ENCODE measurements at regions not wholly inside any gene's neighbourhood (a gene's known extent, or its start where the extent isn't known, plus 50 kb on each side); places are given as distances from the start of the nearest gene placed in this dataset.

DNA sequence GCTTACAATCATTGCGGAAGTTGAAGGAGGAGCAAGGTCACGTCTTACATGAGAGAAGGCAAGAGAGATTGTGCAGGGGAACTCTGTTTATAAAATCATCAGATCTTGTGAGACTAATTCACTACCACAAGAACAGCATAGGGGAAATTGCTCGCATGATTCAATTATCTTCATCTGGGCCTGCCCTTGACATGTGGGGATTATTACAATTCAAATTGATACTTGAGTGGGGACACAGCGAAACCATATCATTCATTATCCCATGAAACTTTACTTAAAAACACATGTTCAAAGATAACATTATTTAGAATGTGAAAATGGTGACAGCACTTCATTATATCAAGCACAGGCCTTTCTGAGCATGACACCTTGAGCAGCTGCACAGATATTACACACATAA, 1087.8 kb downstream of the C4orf33 start:
- Histone ChIP-seq H3K79me2 (ENCODE audit: control insufficient read depth, insufficient read depth, low read length, unreplicated experiment) (no peaks in the 10 kb centered on the region), H3K4me1 (ENCODE audit: control insufficient read depth, insufficient read depth, low read length, unreplicated experiment) (no peaks in the 10 kb centered on the region), H3K36me3 (ENCODE audit: insufficient read depth, low read length) (no peaks in the 10 kb centered on the region), H3K27ac (ENCODE audit: low read depth, low read length) (no peak overlapping the region), H3K27me3 (ENCODE audit: insufficient read depth, low read length) (no peaks in the 10 kb centered on the region), H3K4me3 (ENCODE audit: low read depth, low read length) (no peak overlapping the region), H2AFZ (ENCODE audit: low read length, unreplicated experiment) (no peak overlapping the region)

DNA sequence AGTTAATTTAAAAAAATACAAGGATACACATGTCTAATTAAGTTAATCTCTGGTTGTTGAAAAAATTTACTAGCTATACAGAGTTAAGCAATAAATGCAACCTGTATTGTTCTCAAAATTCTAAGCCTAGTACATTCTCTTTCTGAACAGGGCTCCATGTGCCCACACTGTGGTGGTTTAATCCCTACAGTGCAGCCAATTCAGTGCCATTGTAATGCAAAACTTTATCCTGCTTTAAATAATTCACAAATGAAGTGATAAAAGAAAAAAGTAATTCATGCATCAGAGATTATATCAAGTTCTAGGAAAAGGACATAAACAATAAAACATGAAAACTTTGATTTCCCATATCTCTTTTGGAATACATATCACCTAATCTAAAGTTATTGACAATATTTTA, 1089.2 kb downstream of the C4orf33 start:
- Histone ChIP-seq H3K36me3 (ENCODE audit: insufficient read depth, low read length) (no peaks in the 10 kb centered on the region), H3K4me1 (ENCODE audit: control insufficient read depth, insufficient read depth, low read length, unreplicated experiment) (no peaks in the 10 kb centered on the region), H3K27me3 (ENCODE audit: insufficient read depth, low read length) (no peaks in the 10 kb centered on the region), H3K27ac (ENCODE audit: low read depth, low read length) (no peak overlapping the region), H3K4me3 (ENCODE audit: low read depth, low read length) (no peak overlapping the region), H3K79me2 (ENCODE audit: control insufficient read depth, insufficient read depth, low read length, unreplicated experiment) (no peaks in the 10 kb centered on the region), H2AFZ (ENCODE audit: low read length, unreplicated experiment) (no peak overlapping the region)

DNA sequence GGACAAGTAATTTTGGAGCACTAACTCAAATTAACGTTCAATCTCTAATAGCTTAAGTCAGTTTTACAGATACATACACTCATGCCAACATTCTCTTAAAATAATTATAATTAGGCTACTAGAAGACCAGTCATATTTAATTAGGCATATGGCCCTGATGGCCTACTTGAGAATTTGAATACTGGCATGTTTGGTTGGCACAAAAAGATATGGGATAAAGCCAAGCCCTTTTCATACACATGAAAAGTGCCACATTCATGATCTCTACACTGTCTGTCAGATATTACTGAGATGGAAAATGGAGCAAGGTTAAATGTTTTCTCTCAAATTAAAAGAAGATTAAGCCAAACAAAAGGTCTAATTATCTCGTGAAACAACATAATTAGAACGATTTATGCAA, 1091.0 kb downstream of the C4orf33 start:
- H2AFZ ChIP-seq (ENCODE audit: low read length, unreplicated experiment): no peak overlapping the region
- no peaks in the 10 kb centered on the region for H3K4me1 ChIP-seq (ENCODE audit: control insufficient read depth, insufficient read depth, low read length, unreplicated experiment)
- H3K79me2 ChIP-seq (ENCODE audit: control insufficient read depth, insufficient read depth, low read length, unreplicated experiment): no peaks in the 10 kb centered on the region
- no peak overlapping the region for H3K27ac ChIP-seq (ENCODE audit: low read depth, low read length)
- H3K4me3 ChIP-seq (ENCODE audit: low read depth, low read length): no peak overlapping the region
- no peaks in the 10 kb centered on the region for H3K27me3 ChIP-seq (ENCODE audit: insufficient read depth, low read length)
- no peaks in the 10 kb centered on the region for H3K36me3 ChIP-seq (ENCODE audit: insufficient read depth, low read length)

DNA sequence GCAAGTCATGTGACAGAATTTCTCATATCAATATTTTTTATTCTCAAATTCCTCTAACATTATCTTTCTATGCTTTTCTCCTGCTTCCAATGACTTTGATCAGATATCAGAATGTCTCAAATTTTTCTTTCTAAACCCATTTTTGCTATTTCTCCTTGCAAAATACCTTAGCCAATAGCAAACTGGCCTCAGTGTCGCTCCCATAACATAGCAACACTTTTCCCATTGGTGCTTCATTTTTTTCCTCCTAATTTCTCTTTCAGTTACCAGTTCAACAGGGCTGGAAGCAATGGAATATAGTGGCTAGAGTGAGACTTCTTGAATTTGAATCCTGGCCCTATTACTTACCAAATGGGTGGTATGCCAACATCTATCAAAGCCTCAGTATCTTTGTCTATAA, 1091.6 kb downstream of the C4orf33 start:
- Histone ChIP-seq H3K27ac (ENCODE audit: low read depth, low read length) (no peak overlapping the region), H3K4me3 (ENCODE audit: low read depth, low read length) (no peak overlapping the region), H3K27me3 (ENCODE audit: insufficient read depth, low read length) (no peaks in the 10 kb centered on the region), H3K79me2 (ENCODE audit: control insufficient read depth, insufficient read depth, low read length, unreplicated experiment) (no peaks in the 10 kb centered on the region), H3K4me1 (ENCODE audit: control insufficient read depth, insufficient read depth, low read length, unreplicated experiment) (no peaks in the 10 kb centered on the region), H3K36me3 (ENCODE audit: insufficient read depth, low read length) (no peaks in the 10 kb centered on the region), H2AFZ (ENCODE audit: low read length, unreplicated experiment) (no peak overlapping the region)

DNA sequence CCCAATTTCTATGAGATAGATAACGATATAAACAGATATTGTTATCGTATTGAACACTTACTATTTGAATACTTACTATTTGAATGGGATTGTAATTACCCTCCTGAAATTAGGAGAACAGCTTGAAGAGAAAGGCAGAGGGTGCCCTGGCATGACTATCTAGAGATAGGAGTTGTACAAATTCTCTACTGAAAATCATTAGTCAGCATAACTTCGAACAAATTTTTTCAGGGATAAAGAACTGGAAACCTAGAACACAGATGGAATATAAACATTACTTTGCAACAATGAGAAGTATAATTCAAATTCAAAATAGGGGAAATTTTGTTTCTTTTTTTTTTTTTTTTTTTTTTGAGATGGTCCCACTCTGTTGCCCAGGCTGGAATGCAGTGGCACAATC, 1096.8 kb downstream of the C4orf33 start:
- Histone ChIP-seq H3K36me3 (ENCODE audit: insufficient read depth, low read length) (no peaks in the 10 kb centered on the region), H2AFZ (ENCODE audit: low read length, unreplicated experiment) (no peak overlapping the region), H3K27me3 (ENCODE audit: insufficient read depth, low read length) (no peaks in the 10 kb centered on the region), H3K79me2 (ENCODE audit: control insufficient read depth, insufficient read depth, low read length, unreplicated experiment) (no peaks in the 10 kb centered on the region), H3K27ac (ENCODE audit: low read depth, low read length) (no peak overlapping the region), H3K4me3 (ENCODE audit: low read depth, low read length) (no peak overlapping the region), H3K4me1 (ENCODE audit: control insufficient read depth, insufficient read depth, low read length, unreplicated experiment) (no peaks in the 10 kb centered on the region)

DNA sequence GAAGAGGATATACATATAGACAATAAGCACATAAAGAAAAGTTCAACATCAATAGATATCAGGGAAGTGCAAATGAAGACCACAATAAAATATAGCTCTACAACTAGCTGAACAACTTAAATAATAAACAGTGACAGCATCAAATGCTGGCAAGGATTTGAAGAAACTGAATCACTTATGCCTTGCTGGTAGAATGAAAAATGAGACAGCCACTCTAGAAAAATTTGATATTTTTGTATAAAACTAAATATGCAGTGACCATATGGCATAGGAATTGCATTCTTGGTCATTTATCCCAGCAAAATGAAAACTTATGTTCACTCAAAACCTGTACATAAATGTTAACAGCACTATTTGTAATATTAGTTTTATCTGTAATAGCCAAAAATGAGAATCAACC, 1102.0 kb downstream of the C4orf33 start:
- no peaks in the 10 kb centered on the region for H3K4me1 ChIP-seq (ENCODE audit: control insufficient read depth, insufficient read depth, low read length, unreplicated experiment)
- no peak overlapping the region for H3K27ac ChIP-seq (ENCODE audit: low read depth, low read length)
- H3K36me3 ChIP-seq (ENCODE audit: insufficient read depth, low read length): no peaks in the 10 kb centered on the region
- no peaks in the 10 kb centered on the region for H3K79me2 ChIP-seq (ENCODE audit: control insufficient read depth, insufficient read depth, low read length, unreplicated experiment)
- H3K27me3 ChIP-seq (ENCODE audit: insufficient read depth, low read length): no peaks in the 10 kb centered on the region
- H2AFZ ChIP-seq (ENCODE audit: low read length, unreplicated experiment): no peak overlapping the region
- H3K4me3 ChIP-seq (ENCODE audit: low read depth, low read length): no peak overlapping the region

DNA sequence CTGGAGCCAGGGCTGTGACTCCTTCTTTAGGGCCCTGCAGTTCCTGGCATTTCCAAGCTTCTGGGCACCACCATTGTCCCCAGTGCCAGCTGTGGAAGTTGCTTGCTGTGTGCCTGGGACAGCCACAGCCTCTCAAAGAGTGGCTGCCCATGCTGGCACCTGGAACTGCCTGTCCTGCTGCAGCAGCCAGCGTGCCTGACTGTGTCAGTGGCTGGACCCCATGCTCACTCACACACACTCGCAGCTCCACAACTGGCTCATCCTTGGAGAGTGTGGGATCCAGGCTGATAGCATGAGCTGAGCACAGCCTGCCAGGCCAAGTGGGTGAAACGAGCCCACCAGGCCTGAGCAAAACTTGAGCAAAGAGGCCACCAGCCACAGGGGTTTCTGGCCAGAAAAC, 1107.6 kb downstream of the C4orf33 start:
- no peak overlapping the region for H3K27ac ChIP-seq (ENCODE audit: low read depth, low read length)
- no peak overlapping the region for H3K4me3 ChIP-seq (ENCODE audit: low read depth, low read length)
- H2AFZ ChIP-seq (ENCODE audit: low read length, unreplicated experiment): no peak overlapping the region
- H3K79me2 ChIP-seq (ENCODE audit: control insufficient read depth, insufficient read depth, low read length, unreplicated experiment): no peaks in the 10 kb centered on the region
- H3K36me3 ChIP-seq (ENCODE audit: insufficient read depth, low read length): no peaks in the 10 kb centered on the region
- H3K27me3 ChIP-seq (ENCODE audit: insufficient read depth, low read length): no peaks in the 10 kb centered on the region
- H3K4me1 ChIP-seq (ENCODE audit: control insufficient read depth, insufficient read depth, low read length, unreplicated experiment): no peaks in the 10 kb centered on the region

DNA sequence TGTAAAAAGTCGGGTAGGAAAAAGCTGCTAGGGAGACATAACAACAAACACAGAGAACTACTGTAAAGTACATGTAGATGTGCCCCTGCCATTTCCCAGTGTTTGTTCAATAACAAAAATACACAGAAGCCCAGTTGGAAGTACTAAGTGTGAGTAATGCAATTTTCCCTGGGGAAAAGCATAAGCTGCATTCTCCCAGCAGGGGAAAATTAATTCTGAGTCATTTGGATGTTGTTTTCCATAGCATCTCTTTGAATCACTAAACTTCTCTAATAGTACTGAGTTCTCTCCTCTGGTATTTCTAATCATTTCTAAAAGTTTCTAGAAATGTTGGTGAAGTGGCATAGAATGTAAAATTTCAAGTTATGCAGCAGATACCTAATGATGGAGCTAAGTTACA, 1114.9 kb downstream of the C4orf33 start:
- no peaks in the 10 kb centered on the region for H3K79me2 ChIP-seq (ENCODE audit: control insufficient read depth, insufficient read depth, low read length, unreplicated experiment)
- peaks cover 16% of the 10 kb centered on the region for H3K4me1 ChIP-seq (ENCODE audit: control insufficient read depth, insufficient read depth, low read length, unreplicated experiment)
- no peaks in the 10 kb centered on the region for H3K36me3 ChIP-seq (ENCODE audit: insufficient read depth, low read length)
- H3K27ac ChIP-seq (ENCODE audit: low read depth, low read length): peak overlapping the region; percentile 76
- H3K4me3 ChIP-seq (ENCODE audit: low read depth, low read length): no peak overlapping the region
- H2AFZ ChIP-seq (ENCODE audit: low read length, unreplicated experiment): no peak overlapping the region
- H3K27me3 ChIP-seq (ENCODE audit: insufficient read depth, low read length): no peaks in the 10 kb centered on the region

DNA sequence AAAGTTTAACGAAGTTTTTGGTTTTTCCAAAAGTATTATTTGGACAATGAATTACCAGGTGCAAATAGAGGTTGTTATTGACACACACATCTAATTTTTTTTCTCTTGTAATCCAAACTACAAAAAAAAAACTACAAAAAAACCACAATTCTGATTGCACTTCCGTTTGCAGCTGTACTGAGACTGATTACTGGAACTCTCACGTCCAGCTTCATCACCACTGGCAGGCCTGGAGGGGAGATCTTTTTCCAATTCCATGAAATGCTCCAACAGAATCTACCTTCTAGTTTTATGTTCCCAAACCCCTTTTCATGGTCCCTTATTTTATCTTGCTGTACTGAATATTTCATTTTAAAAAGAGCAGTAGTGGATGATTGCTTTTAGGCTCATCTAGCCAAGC, 1118.3 kb downstream of the C4orf33 start:
- Histone ChIP-seq H3K27ac (ENCODE audit: low read depth, low read length) (no peak overlapping the region), H3K4me3 (ENCODE audit: low read depth, low read length) (no peak overlapping the region), H3K27me3 (ENCODE audit: insufficient read depth, low read length) (no peaks in the 10 kb centered on the region), H3K36me3 (ENCODE audit: insufficient read depth, low read length) (no peaks in the 10 kb centered on the region), H2AFZ (ENCODE audit: low read length, unreplicated experiment) (no peak overlapping the region), H3K4me1 (ENCODE audit: control insufficient read depth, insufficient read depth, low read length, unreplicated experiment) (peaks cover 16% of the 10 kb centered on the region), H3K79me2 (ENCODE audit: control insufficient read depth, insufficient read depth, low read length, unreplicated experiment) (no peaks in the 10 kb centered on the region)

DNA sequence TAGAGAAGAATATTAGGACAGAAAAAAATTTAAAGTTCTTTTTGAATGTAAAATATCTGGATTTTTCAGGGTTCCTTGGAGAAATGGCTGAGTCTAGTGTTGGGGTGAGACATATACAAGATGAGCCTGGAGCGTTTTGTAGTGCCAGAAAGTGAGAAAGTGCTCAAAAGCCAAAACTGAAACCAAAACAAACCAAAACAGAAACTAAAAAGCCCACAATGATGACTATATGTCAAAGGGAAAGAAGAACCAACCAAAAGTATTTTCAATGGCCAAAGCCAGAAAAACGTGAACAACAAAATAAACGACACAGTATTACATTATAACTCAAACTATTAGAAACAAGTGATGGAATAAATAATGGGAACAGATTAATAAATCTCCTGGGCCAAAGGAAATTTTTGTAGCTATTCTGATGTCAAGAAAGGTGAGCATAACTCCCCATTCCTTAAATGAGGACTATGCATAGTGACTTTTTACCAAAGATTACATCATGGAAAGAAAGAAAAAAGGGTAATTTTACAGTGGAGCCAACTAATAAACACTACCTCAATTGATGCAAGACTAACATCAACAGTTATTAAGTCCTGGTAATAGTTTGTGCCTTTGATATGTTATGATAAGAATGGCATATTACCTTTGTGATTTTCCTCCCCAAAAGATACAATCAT, 1137.6 kb downstream of the C4orf33 start:
- Histone ChIP-seq H3K27me3 (ENCODE audit: insufficient read depth, low read length) (no peaks in the 10 kb centered on the region), H3K4me3 (ENCODE audit: low read depth, low read length) (peak overlapping the region; percentile 67), H3K79me2 (ENCODE audit: control insufficient read depth, insufficient read depth, low read length, unreplicated experiment) (no peaks in the 10 kb centered on the region), H3K36me3 (ENCODE audit: insufficient read depth, low read length) (no peaks in the 10 kb centered on the region), H3K4me1 (ENCODE audit: control insufficient read depth, insufficient read depth, low read length, unreplicated experiment) (peaks cover 9% of the 10 kb centered on the region), H3K27ac (ENCODE audit: low read depth, low read length) (no peak overlapping the region), H2AFZ (ENCODE audit: low read length, unreplicated experiment) (peak overlapping the region; percentile 94)

DNA sequence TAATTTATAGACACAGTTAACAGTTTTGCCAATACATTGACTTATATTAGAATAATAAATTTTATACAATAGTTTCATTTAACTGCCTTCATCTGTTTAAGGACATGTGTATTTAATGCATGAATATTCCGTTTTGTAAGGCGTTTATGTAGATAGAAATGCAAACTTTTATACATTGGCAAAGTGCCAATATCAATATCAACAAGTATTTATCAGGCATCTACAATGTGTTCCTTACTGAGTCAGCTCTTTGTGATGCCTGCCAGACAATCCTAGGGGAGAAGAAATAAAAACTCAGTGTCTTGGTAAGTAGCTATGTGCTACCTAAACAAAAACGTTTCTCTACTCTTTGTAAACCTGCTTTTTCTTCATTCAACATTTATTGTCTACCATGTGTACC, 1142.2 kb downstream of the C4orf33 start:
- H2AFZ ChIP-seq (ENCODE audit: low read length, unreplicated experiment): no peak overlapping the region
- H3K36me3 ChIP-seq (ENCODE audit: insufficient read depth, low read length): no peaks in the 10 kb centered on the region
- no peaks in the 10 kb centered on the region for H3K27me3 ChIP-seq (ENCODE audit: insufficient read depth, low read length)
- peaks cover 9% of the 10 kb centered on the region for H3K4me1 ChIP-seq (ENCODE audit: control insufficient read depth, insufficient read depth, low read length, unreplicated experiment)
- no peaks in the 10 kb centered on the region for H3K79me2 ChIP-seq (ENCODE audit: control insufficient read depth, insufficient read depth, low read length, unreplicated experiment)
- H3K4me3 ChIP-seq (ENCODE audit: low read depth, low read length): no peak overlapping the region
- no peak overlapping the region for H3K27ac ChIP-seq (ENCODE audit: low read depth, low read length)

Measured in ACC112 (cell line).